Loucy (cell line): ENCODE measurements at regions not wholly inside any gene's neighbourhood (a gene's known extent, or its start where the extent isn't known, plus 50 kb on each side); places are given as distances from the start of the nearest gene placed in this dataset.

Experiments
- H2AFZ ChIP-seq: fragments of 200-600 bp; sonication (generic); 2 replicates; pipeline ENCODE4 v1.6.0; 2016; ENCODE audit warnings: antibody characterized with exemption, mild to moderate bottlenecking, low read length, moderate library complexity
- H3F3A ChIP-seq: fragments of 200-600 bp; 2 replicates; pipeline ENCODE4 v1.6.0; 2016; ENCODE audit warnings: antibody characterized with exemption, low read depth, mild to moderate bottlenecking
- H3K27me3 ChIP-seq: fragments of 200-600 bp; sonication (generic); 2 replicates; pipeline ENCODE4 v1.6.1; 2014; ENCODE audit warnings: low read length, mild to moderate bottlenecking; ENCODE audit not compliant: insufficient read depth, poor library complexity, severe bottlenecking
- H3K36me3 ChIP-seq: fragments of 200-600 bp; sonication (generic); 2 replicates; pipeline ENCODE4 v1.6.1; 2016; ENCODE audit warnings: low read length; ENCODE audit not compliant: insufficient read depth
- H3K4me1 ChIP-seq: fragments of 200-600 bp; sonication (generic); 2 replicates; pipeline ENCODE4 v1.5.1; 2014; ENCODE audit warnings: low read length, mild to moderate bottlenecking; ENCODE audit not compliant: insufficient read depth, poor library complexity, severe bottlenecking
- H3K4me2 ChIP-seq: fragments of 200-600 bp; sonication (generic); 2 replicates; pipeline ENCODE4 v1.6.0; 2014; ENCODE audit warnings: antibody characterized with exemption, low read length, low read depth, mild to moderate bottlenecking; ENCODE audit not compliant: poor library complexity, severe bottlenecking
- H3K4me3 ChIP-seq: fragments of 200-600 bp; sonication (generic); 2 replicates; pipeline ENCODE4 v1.5.1; 2014; ENCODE audit warnings: low read length, mild to moderate bottlenecking, mixed read lengths; ENCODE audit not compliant: poor library complexity, severe bottlenecking
- H3K79me2 ChIP-seq: fragments of 200-600 bp; sonication (generic); 2 replicates; pipeline ENCODE4 v1.6.1; 2014; ENCODE audit warnings: low read length; ENCODE audit not compliant: insufficient read depth
- H3K9ac ChIP-seq: fragments of 200-600 bp; sonication (generic); 2 replicates; pipeline ENCODE4 v1.6.0; 2014; ENCODE audit warnings: mild to moderate bottlenecking, low read depth, low read length, moderate library complexity; ENCODE audit not compliant: poor library complexity, severe bottlenecking
- H3K9me2 ChIP-seq: fragments of 200-600 bp; sonication (generic); replicated peaks from 2 replicates; pipeline ENCODE4 v1.6.1; 2016; ENCODE audit warnings: low read depth, low read length, mixed read lengths
- H3K9me3 ChIP-seq: fragments of 200-600 bp; sonication (generic); 2 replicates; pipeline ENCODE4 v1.6.1; 2014; ENCODE audit warnings: mild to moderate bottlenecking, antibody characterized with exemption, low read length, low read depth; ENCODE audit not compliant: insufficient read depth
- H4K20me1 ChIP-seq: fragments of 200-600 bp; sonication (generic); 2 replicates; pipeline ENCODE4 v1.6.0; 2014; ENCODE audit warnings: antibody characterized with exemption, low read length, mild to moderate bottlenecking; ENCODE audit not compliant: insufficient read depth, poor library complexity, severe bottlenecking
- CTCF ChIP-seq: fragments of 200-600 bp; sonication (generic); conservative IDR thresholded peaks from 2 replicates; pipeline ENCODE4 v1.5.1; 2014; ENCODE audit warnings: mild to moderate bottlenecking, antibody characterized with exemption, low read length
- EZH2phosphoT487 ChIP-seq: fragments of 200-600 bp; IDR thresholded peaks from 2 replicates; pipeline ENCODE4 v1.6.1; 2018; ENCODE audit warnings: antibody characterized with exemption, mild to moderate bottlenecking, moderate library complexity, borderline replicate concordance

GRCh38 chr15:31782951-31783350 is 247.4 kb upstream of the CHRNA7 start:
- Histone ChIP-seq H3K4me3 (no peak overlapping the region), H3K27me3 (no peaks in the 10 kb centered on the region), H3K9ac (no peak overlapping the region), H2AFZ (no peak overlapping the region), H3K4me2 (no peak overlapping the region), H3K4me1 (no peaks in the 10 kb centered on the region), H3K9me3 (no peaks in the 10 kb centered on the region), H3K9me2 (0 out of 2 replicates have a peak, but pooled peaks cover 3% of the 10 kb centered on the region), H4K20me1 (no peaks in the 10 kb centered on the region), H3K36me3 (no peaks in the 10 kb centered on the region), H3F3A (no peaks in the 10 kb centered on the region), H3K79me2 (no peaks in the 10 kb centered on the region)
- TF ChIP-seq EZH2phosphoT487, result no peak
- no peak for TF ChIP-seq CTCF

GRCh38 chr15:31786360-31786759 is 244.0 kb upstream of the CHRNA7 start:
- Histone ChIP-seq H3K79me2 (no peaks in the 10 kb centered on the region), H3K9me2 (0 out of 2 replicates have a peak, but pooled peaks cover 3% of the 10 kb centered on the region), H3K4me1 (no peaks in the 10 kb centered on the region), H3K36me3 (no peaks in the 10 kb centered on the region), H2AFZ (no peak overlapping the region), H3K4me2 (no peak overlapping the region), H3F3A (no peaks in the 10 kb centered on the region), H3K27me3 (no peaks in the 10 kb centered on the region), H3K9me3 (no peaks in the 10 kb centered on the region), H3K9ac (no peak overlapping the region), H3K4me3 (no peak overlapping the region), H4K20me1 (no peaks in the 10 kb centered on the region)
- TF ChIP-seq EZH2phosphoT487, result no peak
- TF ChIP-seq CTCF, result no peak

GRCh38 chr15:31788104-31788503 is 242.2 kb upstream of the CHRNA7 start:
- no peaks in the 10 kb centered on the region for H3K4me1 ChIP-seq
- H3K9me3 ChIP-seq, result no peaks in the 10 kb centered on the region
- 0 out of 2 replicates have a peak, but pooled peaks cover 3% of the 10 kb centered on the region for H3K9me2 ChIP-seq
- TF ChIP-seq CTCF, result no peak
- TF ChIP-seq EZH2phosphoT487, result no peak
- no peaks in the 10 kb centered on the region for H4K20me1 ChIP-seq
- no peak overlapping the region for H3K4me2 ChIP-seq
- no peaks in the 10 kb centered on the region for H3K36me3 ChIP-seq
- H3K27me3 ChIP-seq, result no peaks in the 10 kb centered on the region
- no peak overlapping the region for H2AFZ ChIP-seq
- no peak overlapping the region for H3K9ac ChIP-seq
- no peaks in the 10 kb centered on the region for H3F3A ChIP-seq
- H3K79me2 ChIP-seq, result no peaks in the 10 kb centered on the region
- no peak overlapping the region for H3K4me3 ChIP-seq
